NCI-H1930 (cell line): ENCODE measurements at regions not wholly inside any gene's neighbourhood (a gene's known extent, or its start where the extent isn't known, plus 50 kb on each side); places are given as distances from the start of the nearest gene placed in this dataset.

Source experiments
- DNase-seq, 2 experiments: peaks; one replicate each; lab custom pipeline; 2025; lab: John Stamatoyannopoulos, UW

DNA sequence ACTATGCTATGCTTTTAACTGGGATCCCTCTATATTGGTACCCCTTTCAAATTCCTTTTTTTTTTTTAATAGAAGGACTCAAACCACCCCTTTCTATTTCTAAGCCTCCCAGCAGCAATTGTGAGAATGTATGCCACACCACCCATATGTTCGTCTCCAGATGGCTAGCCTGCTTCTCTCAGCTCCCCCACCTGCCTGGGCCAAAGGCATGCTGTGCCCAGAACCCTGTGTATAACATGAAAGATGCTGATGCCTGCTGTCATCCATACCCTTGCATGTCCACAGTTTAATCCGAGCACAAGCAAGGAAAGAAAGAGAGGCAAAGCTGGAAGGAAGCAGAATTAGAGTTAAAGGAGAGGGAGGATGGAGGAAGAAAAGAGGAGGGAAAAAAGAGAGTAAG lies 159.5 kb upstream of the CNTN6 start:
- DNase-seq = no peak

DNA sequence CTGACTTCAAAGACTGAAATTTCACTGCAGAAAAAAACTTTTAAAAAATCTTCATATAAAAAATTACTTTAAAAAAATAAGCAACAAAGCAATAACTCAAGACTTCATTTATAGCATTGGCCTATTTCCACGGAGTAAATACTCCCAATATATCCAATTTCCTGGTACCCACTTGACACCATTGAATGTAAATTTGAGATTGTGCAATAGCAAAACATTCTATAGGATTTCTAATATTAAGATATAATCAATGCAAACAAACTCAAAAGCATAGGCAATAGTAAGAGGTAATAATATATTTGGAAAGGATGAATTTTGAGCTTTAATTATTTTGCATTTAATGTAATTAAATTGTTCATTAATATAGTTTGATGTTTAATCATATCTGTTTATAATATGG lies 148.0 kb upstream of the CNTN6 start:
- DNase-seq = no peak

DNA sequence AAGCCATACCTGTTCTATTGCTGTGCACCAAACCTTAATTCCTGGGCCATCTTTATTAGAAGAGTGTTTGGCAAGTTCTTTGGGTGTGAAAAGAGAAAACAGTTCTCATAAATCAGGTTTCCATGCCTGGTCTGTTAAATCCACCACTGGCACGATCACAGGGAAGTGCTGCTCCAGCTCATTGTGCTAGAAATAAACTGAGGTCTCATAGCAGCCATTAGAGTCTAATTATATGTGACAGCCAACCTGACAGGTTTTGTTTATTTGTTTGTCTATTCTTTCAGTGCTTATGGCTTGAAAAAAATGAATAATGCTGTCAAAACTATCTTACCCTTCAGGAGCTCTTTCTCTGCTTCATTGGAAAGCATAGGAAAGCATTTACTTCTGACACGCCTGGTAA lies 147.1 kb upstream of the CNTN6 start:
- no peak for DNase-seq

DNA sequence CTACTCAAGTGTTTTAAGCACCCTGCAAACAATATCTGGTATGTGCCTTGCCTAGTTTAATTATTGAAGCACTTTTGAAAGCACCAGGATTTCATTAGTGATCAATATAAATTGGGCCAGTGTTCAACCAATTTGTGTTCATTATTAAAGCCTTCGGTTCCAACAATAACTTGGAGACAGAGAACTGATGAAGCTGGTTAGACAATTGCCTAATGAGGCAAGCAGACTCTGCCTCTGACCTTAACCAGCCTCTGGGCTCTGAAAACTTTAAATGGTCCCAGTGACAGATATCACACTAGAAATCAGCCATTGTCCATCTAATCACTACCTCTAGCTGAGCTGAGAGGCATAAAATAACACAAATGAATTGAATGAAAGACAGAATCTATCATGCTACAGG lies 139.9 kb upstream of the CNTN6 start:
- DNase-seq = no peak

DNA sequence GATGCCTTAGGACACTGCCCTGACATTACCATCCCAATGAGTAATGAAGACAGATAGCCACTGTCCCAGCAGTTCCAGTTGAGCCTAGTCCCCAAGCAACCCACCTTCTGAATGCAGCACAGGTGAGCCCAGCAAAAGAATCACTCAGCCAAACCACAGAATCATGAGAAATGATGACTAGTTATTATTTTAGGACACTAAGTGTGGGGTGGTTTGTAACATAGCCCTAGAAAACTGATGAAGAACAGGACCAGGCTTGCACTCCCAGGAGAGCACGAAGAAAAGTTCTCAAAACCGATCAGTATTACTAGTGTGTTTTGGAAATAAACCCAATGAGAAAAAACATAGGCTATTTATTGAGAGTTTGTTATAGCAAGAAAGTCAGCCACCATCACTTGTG lies 129.6 kb upstream of the CNTN6 start:
- DNase-seq = no peak

DNA sequence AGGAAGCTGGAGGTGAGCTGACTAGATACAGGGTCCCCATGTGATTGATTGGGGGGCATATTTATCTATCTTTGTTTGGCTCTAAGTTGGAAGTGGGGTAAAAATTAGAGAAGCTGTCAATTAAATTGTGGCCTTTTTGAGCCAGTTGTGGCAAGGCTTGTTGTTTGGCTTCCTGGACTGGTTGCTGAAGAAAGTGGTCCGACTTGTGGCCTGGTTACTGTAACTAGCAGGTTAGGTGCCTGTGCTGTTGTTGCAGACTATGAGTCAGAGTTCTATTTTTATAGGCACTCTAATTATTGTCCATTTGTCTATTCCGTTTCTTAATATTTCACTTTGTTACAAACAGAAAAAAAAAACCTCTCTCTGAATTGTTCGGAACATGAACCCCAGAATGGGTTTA lies 129.1 kb upstream of the CNTN6 start:
- DNase-seq = no peak

DNA sequence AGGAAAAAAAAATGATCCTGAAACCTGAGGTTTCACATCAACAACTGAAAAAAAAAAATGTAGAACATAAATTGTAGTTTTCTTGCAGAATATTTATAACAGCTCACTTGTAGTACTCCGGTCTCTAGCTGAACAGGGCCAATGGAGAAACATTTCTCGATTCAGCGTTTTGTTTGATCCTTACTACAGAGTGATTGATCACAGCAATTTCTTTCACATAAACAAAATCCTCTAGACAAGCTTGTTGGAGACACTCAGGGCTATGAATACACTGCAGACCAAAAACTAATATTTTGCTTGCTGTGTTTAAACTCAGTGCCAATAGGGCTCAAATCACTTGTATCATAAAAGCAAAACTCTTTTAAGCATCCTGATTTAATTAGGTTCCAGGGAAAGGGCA lies 127.0 kb upstream of the CNTN6 start:
- DNase-seq = no peak

DNA sequence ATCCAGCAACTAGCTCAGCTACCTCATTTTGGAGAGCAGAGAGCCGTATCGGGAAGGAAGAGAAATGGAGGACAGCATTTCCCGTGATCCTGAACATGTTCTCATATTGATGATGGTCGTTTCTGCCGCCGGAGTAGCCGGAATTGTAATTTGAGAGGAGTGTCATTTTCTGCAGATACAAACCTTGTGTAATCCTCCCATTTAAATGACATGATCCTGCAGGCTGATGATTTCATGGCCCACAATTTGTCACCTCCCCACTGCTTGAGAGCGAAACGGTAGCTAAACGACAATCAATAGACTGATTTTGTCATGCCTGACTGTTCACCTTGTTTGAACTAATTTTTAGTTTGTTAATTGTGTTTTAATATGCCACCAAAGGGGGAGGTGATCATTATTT lies 126.5 kb upstream of the CNTN6 start:
- DNase-seq = no peak

DNA sequence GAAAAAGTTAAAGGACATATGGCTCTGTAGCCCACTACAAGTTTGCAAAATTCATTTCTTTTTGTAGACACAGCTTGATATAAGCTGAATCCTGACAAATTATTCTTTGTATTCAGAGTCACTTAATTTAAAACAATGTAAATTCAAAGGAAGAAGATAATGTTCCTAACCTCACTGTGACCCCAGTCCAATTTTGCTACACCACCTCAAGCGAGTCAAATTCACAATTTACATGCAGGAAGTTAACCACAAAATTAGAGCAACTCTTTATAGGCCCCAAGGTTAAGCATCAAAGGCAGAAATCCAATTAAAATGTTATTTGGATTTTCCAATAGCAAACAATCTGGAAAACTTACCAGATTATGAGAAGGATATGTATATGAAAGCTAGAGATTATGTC lies 119.5 kb upstream of the CNTN6 start:
- DNase-seq = no peak

DNA sequence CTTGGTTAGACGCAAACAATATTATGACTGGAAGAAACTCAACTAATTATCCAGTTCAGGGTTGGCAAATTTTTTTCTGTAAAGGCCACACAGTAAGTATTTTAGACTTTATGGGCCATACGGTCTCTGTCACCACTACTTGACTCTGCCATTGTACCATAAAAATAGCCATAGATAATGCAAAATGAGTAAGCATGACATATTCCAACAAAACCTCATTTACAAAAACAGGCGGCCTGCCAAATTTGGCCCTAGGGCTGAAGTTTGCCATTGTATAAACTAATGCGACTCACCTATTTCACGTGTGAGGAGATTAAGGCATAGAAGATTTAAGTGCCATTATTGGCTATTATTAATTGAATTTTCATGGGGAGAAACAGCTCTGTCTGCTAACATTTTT lies 116.8 kb upstream of the CNTN6 start:
- no peak for DNase-seq

DNA sequence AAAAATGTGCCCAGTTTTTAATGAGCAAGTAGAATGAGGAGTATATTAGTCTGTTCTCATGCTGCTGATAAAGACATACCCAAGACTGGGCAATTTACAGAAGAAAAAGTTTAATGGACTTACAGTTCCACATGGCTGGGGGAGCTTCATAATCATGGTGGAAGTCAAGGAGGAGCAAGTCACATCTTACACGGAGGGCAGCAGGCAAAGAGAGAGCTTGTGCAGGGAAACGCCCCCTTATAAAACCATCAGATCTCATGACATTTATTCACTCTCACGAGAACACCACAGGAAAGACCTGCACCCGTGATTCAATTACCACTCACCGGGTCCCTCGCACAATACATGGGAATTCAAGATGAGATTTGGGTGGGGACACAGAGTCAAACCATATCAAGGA lies 111.7 kb upstream of the CNTN6 start:
- DNase-seq = no peak

DNA sequence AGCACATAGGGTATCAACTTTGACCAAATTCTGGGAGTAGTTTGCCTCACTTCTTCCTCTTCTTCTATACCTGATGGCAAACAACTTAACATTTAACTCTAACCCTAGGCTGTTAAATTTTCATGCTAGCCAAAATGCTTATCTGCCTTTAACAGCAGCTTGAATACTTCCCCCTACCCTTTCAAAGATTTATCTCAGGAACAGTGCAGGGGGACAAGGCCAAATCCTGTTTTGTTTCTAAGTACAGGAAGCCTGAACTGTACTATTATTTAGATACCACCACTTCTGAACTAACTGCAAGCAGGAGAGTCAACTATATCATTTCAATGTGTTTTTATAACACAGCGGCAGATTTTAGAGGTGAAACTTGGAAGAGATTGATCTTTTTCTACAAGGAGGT lies 104.0 kb upstream of the CNTN6 start:
- DNase-seq = no peak

DNA sequence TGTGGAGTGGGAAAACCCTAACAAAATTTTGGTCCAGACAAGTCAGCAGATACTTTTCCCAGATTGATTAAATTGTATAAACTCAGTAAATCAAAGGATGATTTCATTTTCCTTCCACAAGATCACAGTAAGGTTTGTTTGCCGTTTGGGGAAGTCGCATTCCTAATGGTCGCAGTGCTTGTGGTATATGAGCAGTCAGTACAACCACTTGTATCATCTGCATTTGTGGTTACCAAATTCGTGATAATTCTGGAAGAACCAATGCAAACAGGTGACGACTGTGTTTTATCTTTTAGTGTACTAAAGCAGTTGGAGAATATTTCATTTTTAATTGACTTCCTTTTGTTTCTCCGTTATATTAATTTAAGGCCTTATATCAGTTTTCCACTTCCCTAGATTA lies 100.0 kb upstream of the CNTN6 start:
- no peak for DNase-seq

DNA sequence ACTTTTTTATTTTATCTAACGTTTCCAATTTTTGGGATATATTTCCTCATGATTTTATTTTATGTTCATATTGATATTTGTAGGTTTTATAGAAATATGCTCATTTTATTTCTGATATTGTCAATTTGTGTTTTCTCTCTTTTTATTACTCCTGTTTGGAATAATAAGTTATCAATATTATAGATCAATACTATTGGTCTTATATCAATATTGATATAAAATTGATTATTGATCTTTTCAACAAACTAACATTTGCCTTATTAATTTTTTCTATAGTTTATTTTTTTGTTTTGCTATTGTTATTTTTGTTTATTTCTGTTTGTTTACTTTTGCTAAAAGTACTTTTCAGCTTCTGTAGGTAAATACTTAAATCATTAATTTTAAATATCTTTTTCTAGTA lies 90.8 kb upstream of the CNTN6 start:
- no peak for DNase-seq

DNA sequence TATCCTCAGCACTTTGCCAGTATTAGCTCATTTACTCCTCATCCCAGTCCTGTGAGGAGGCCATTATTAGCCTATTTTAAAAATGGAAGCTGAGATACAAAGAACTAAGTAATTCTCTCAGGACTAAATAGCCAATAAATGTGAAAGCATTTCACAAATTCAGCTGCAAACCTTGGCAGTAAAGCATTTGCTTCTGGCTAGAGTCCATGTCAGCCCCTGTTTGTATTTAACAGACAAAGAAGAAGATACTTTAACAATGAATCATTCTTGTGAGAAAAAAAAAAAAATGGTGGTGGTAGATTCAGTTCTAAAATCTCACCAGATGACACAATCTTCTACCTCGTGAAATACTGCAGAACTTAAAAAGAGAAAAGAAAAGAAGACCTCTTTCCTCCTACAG lies 85.0 kb upstream of the CNTN6 start:
- no peak for DNase-seq

DNA sequence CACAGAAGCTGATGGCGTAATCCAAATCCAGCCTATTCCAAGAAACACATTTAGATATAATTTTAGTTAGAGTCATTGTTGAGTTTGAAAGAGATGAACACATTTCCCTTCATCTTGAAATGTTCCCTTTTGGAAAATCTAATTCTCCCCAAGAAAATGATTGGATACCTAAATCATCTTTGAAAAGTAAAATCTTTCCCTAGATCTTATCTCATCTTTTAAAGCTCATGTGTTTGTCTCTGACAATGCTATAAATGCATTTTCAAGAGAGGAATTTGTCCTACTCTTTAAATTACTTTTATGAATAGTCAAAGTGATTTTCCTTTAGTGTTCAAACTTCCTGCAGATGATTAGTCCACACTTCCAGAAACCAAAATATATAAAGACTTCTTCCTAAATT lies 82.6 kb upstream of the CNTN6 start:
- no peak for DNase-seq

DNA sequence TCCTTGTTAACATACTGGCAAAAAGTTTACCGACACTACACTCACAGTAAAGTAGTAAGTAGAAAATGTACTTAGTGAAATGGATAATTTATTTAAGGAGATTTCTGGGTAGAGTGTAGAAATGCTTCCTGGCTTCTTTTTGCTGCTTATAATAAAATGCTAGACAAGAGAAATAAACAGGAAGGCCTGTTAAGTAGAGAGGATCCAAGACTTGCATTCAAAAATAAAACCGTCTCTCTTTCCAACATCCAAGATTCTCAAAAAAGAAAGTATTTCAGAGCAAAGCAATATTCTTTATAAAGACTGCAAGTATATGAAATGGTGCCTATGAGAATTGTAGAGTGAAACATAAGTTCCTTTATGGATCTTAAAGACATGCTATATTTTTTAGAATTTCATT lies 77.0 kb upstream of the CNTN6 start:
- DNase-seq = no peak

DNA sequence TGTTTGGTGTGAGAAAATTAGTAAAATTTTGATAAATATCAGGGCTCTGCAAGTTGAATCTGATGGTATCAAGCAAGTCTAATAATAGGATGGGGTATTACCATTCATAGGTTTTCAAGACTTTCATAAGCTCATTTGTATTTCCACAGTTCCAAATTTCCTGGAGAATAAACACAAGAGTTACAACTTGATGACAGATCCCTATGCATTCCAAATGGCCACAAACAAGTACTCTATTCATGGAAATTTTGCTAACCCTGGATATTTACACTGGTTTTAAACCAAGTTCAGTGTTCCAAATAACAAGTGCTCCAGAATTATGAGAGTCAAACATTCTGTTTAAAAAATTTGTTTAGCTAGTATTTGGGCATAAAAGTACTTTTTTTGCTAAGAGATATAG lies 75.0 kb upstream of the CNTN6 start:
- DNase-seq = no peak

DNA sequence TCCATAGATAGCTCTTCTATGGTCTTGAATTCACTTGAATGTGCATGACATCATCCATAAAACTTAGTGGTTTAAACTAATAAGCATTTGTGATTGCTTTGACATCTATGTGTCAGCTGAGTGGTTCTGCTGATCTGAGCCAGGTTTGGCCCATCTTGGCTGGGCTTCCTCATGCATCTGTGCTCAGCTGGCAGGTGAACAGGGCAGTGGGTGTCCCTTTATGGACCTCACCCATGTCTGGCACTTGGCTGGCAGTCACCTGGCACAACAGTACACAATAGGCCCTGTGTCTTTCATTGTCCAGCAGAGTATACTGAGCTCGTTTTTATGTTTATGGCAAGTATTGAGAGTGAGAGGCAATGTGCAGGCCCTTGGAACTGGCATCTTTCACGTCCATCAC lies 73.7 kb upstream of the CNTN6 start:
- DNase-seq = no peak

DNA sequence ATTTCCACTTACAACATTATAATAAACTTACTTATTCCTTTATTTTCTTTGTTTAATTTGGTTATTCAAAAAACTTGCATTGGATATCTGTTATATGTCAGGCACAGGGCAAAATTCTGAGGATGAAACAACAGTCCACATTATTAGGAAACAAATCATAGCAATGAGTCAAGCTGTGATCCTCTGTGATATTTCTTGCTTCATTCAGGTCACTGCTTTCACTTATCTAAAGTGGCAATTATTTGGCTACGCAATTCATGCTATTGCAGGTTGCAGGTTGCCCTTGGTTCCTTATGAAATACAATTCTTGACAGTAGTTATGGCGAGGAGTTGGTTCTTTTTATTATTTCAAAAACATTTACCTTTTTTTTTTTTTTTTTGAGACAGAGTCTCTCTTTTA lies 66.4 kb upstream of the CNTN6 start:
- DNase-seq = no peak

DNA sequence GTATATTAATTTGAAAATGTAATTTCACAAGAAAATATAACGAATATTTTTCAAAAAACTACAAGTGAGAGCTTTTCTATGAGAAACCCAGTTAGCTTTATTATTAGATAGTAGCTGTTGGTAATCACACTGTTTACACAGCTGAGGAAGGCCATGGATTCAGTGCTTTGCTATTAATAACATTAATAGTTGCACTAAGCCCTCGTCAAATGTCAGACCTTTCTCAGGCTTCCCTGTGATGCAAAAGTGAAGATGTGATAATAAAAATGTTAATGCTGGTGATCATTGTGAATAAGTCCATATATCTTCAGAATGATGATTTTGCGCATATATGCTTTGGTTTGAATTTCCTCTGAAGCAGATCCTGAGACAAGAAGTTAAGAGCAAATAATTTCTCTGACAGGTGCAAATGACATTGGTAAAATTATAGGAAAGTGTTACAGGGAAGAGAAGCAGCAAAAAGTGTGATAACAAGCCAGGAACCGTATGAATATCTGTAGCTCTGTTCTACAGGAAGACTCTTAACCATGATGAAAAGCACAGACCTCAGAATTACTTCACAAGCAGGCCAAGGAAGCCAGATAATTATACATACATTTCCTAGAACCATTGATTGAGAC lies 56.5 kb upstream of the CNTN6 start:
- no peak for DNase-seq

DNA sequence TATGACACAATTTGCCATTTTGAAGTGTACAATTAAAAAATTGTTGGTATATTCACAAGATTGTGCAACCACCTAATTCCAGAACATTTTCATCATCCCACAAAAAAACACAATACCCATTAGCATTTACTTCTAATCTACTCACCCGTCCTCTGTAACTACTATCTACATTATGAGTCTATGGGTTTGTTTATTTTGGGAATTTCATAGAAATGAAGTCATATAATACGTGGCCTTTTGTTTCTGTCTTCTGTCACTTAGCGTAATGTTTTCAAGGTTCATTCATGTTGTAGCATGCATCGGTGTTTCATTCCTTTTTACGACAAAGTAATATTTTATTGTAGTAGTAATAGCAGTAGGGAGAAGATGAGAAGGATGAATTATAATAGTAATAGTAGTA lies 55.2 kb upstream of the CNTN6 start:
- no peak for DNase-seq
